Stomach (tissue), 4 donors: ENCODE measurements at regions not wholly inside any gene's neighbourhood (a gene's known extent, or its start where the extent isn't known, plus 50 kb on each side); places are given as distances from the start of the nearest gene placed in this dataset.

Source experiments
- CTCF ChIP-seq, 7 experiments: fragments of 450-650 bp in 4 of 7; fragments of 200-600 bp in 3 of 7; sonication (generic) in 3 of 7; IDR thresholded peaks; one replicate each; pipeline ENCODE4 v1.5.1; 2016 to 2019; ENCODE audit warnings: antibody characterized with exemption in 7 of 7, control low read depth in 2 of 7, mild to moderate bottlenecking in 1 of 7
- EP300 ChIP-seq: sonication (generic); formaldehyde crosslinking; IDR thresholded peaks from one replicate; pipeline ENCODE4 v1.6.1; 2017; ENCODE audit warnings: antibody characterized with exemption

GRCh38 chr2:11071939-11072338, 83.3 kb upstream of the SLC66A3 start:
- TF ChIP-seq CTCF (IDR thresholded peaks at IDR 0.05) (no peak), EP300 (no peak)
